ENCODE measurements at regions not wholly inside any gene's neighbourhood (a gene's known extent, or its start where the extent isn't known, plus 50 kb on each side); places are given as distances from the start of the nearest gene placed in this dataset.

GRCh38 chr3:68468695-68469375 lies 463.5 kb downstream of the TAFA4 start:
- no peak for DNase-seq (ENCODE audit: low read depth in 3 of 3, low spot score in 1 of 3)

- no peak for DNase-seq (ENCODE audit: low read depth in 3 of 3, low spot score in 1 of 3)
Measured at GRCh38 chr3:68467465-68467864, 464.9 kb downstream of the TAFA4 start.

GRCh38 chr3:68458581-68458980 lies 473.8 kb downstream of the TAFA4 start:
- no peak for DNase-seq (ENCODE audit: low read depth in 3 of 3, low spot score in 1 of 3)

GRCh38 chr3:68448510-68449383 lies 483.6 kb downstream of the TAFA4 start:
- DNase-seq (ENCODE audit: low read depth in 3 of 3, low spot score in 1 of 3): no peak

- DNase-seq (ENCODE audit: low read depth in 3 of 3, low spot score in 1 of 3): no peak
Measured at GRCh38 chr3:68447885-68448284, 484.5 kb downstream of the TAFA4 start.

- no peak for DNase-seq (ENCODE audit: low read depth in 3 of 3, low spot score in 1 of 3)
Measured at GRCh38 chr3:68441054-68441453, 491.3 kb downstream of the TAFA4 start.

- DNase-seq (ENCODE audit: low read depth in 3 of 3, low spot score in 1 of 3): no peak
Measured at GRCh38 chr3:68436619-68437401, 495.5 kb downstream of the TAFA4 start.

- no peak for DNase-seq (ENCODE audit: low read depth in 3 of 3, low spot score in 1 of 3)
Measured at GRCh38 chr3:68428495-68428894, 503.9 kb downstream of the TAFA4 start.

GRCh38 chr3:68424796-68425460 lies 507.4 kb downstream of the TAFA4 start:
- DNase-seq (ENCODE audit: low read depth in 3 of 3, low spot score in 1 of 3): no peak

GRCh38 chr3:68408626-68409025 lies 523.7 kb downstream of the TAFA4 start:
- DNase-seq (ENCODE audit: low read depth in 3 of 3, low spot score in 1 of 3): no peak

GRCh38 chr3:68403741-68404140 lies 528.6 kb downstream of the TAFA4 start:
- no peak for DNase-seq (ENCODE audit: low read depth in 3 of 3, low spot score in 1 of 3)

GRCh38 chr3:68402235-68402918 lies 530.0 kb downstream of the TAFA4 start:
- no peak for DNase-seq (ENCODE audit: low read depth in 3 of 3, low spot score in 1 of 3)

GRCh38 chr3:68378631-68379030 lies 553.7 kb downstream of the TAFA4 start:
- DNase-seq (ENCODE audit: low read depth in 3 of 3, low spot score in 1 of 3): no peak

- DNase-seq (ENCODE audit: low read depth in 3 of 3, low spot score in 1 of 3): no peak
Measured at GRCh38 chr3:68373727-68374126, 558.6 kb downstream of the TAFA4 start.

- DNase-seq (ENCODE audit: low read depth in 3 of 3, low spot score in 1 of 3): no peak
Measured at GRCh38 chr3:68363796-68364195, 568.6 kb downstream of the TAFA4 start.

GRCh38 chr3:68360492-68360891 lies 571.9 kb downstream of the TAFA4 start:
- no peak for DNase-seq (ENCODE audit: low read depth in 3 of 3, low spot score in 1 of 3)

- DNase-seq (ENCODE audit: low read depth in 3 of 3, low spot score in 1 of 3): no peak
Measured at GRCh38 chr3:68345781-68346180, 586.6 kb downstream of the TAFA4 start.

- no peak for DNase-seq (ENCODE audit: low read depth in 3 of 3, low spot score in 1 of 3)
Measured at GRCh38 chr3:68342426-68342825, 589.9 kb downstream of the TAFA4 start.

- DNase-seq (ENCODE audit: low read depth in 3 of 3, low spot score in 1 of 3): no peak
Measured at GRCh38 chr3:68336042-68336441, 596.3 kb downstream of the TAFA4 start.

GRCh38 chr3:68334367-68334986 lies 597.9 kb downstream of the TAFA4 start:
- no peak for DNase-seq (ENCODE audit: low read depth in 3 of 3, low spot score in 1 of 3)

All from stimulated activated CD4-positive, alpha-beta T cell treated with anti-CD3 and anti-CD28 coated beads, TNF-alpha, amount 100 ng/mL, for 1 hour (primary cell).